Loucy (cell line): ENCODE measurements at regions not wholly inside any gene's neighbourhood (a gene's known extent, or its start where the extent isn't known, plus 50 kb on each side); places are given as distances from the start of the nearest gene placed in this dataset.

Source experiments
- H2AFZ ChIP-seq: fragments of 200-600 bp; sonication (generic); 2 replicates; pipeline ENCODE4 v1.6.0; 2016; ENCODE audit warnings: antibody characterized with exemption, mild to moderate bottlenecking, low read length, moderate library complexity
- H3F3A ChIP-seq: fragments of 200-600 bp; 2 replicates; pipeline ENCODE4 v1.6.0; 2016; ENCODE audit warnings: antibody characterized with exemption, low read depth, mild to moderate bottlenecking
- H3K27me3 ChIP-seq: fragments of 200-600 bp; sonication (generic); 2 replicates; pipeline ENCODE4 v1.6.1; 2014; ENCODE audit warnings: low read length, mild to moderate bottlenecking; ENCODE audit not compliant: insufficient read depth, poor library complexity, severe bottlenecking
- H3K36me3 ChIP-seq: fragments of 200-600 bp; sonication (generic); 2 replicates; pipeline ENCODE4 v1.6.1; 2016; ENCODE audit warnings: low read length; ENCODE audit not compliant: insufficient read depth
- H3K4me1 ChIP-seq: fragments of 200-600 bp; sonication (generic); 2 replicates; pipeline ENCODE4 v1.5.1; 2014; ENCODE audit warnings: low read length, mild to moderate bottlenecking; ENCODE audit not compliant: insufficient read depth, poor library complexity, severe bottlenecking
- H3K4me2 ChIP-seq: fragments of 200-600 bp; sonication (generic); 2 replicates; pipeline ENCODE4 v1.6.0; 2014; ENCODE audit warnings: antibody characterized with exemption, low read length, low read depth, mild to moderate bottlenecking; ENCODE audit not compliant: poor library complexity, severe bottlenecking
- H3K4me3 ChIP-seq: fragments of 200-600 bp; sonication (generic); 2 replicates; pipeline ENCODE4 v1.5.1; 2014; ENCODE audit warnings: low read length, mild to moderate bottlenecking, mixed read lengths; ENCODE audit not compliant: poor library complexity, severe bottlenecking
- H3K79me2 ChIP-seq: fragments of 200-600 bp; sonication (generic); 2 replicates; pipeline ENCODE4 v1.6.1; 2014; ENCODE audit warnings: low read length; ENCODE audit not compliant: insufficient read depth
- H3K9ac ChIP-seq: fragments of 200-600 bp; sonication (generic); 2 replicates; pipeline ENCODE4 v1.6.0; 2014; ENCODE audit warnings: mild to moderate bottlenecking, low read depth, low read length, moderate library complexity; ENCODE audit not compliant: poor library complexity, severe bottlenecking
- H3K9me2 ChIP-seq: fragments of 200-600 bp; sonication (generic); replicated peaks from 2 replicates; pipeline ENCODE4 v1.6.1; 2016; ENCODE audit warnings: low read depth, low read length, mixed read lengths
- H3K9me3 ChIP-seq: fragments of 200-600 bp; sonication (generic); 2 replicates; pipeline ENCODE4 v1.6.1; 2014; ENCODE audit warnings: mild to moderate bottlenecking, antibody characterized with exemption, low read length, low read depth; ENCODE audit not compliant: insufficient read depth
- H4K20me1 ChIP-seq: fragments of 200-600 bp; sonication (generic); 2 replicates; pipeline ENCODE4 v1.6.0; 2014; ENCODE audit warnings: antibody characterized with exemption, low read length, mild to moderate bottlenecking; ENCODE audit not compliant: insufficient read depth, poor library complexity, severe bottlenecking
- CTCF ChIP-seq: fragments of 200-600 bp; sonication (generic); conservative IDR thresholded peaks from 2 replicates; pipeline ENCODE4 v1.5.1; 2014; ENCODE audit warnings: mild to moderate bottlenecking, antibody characterized with exemption, low read length
- EZH2phosphoT487 ChIP-seq: fragments of 200-600 bp; IDR thresholded peaks from 2 replicates; pipeline ENCODE4 v1.6.1; 2018; ENCODE audit warnings: antibody characterized with exemption, mild to moderate bottlenecking, moderate library complexity, borderline replicate concordance

GRCh38 chr3:35404571-35404970 lies 234.8 kb upstream of the ARPP21 start:
- no peaks in the 10 kb centered on the region for H3F3A ChIP-seq
- H2AFZ ChIP-seq = no peak overlapping the region
- no peaks in the 10 kb centered on the region for H4K20me1 ChIP-seq
- H3K4me2 ChIP-seq = no peak overlapping the region
- H3K9ac ChIP-seq = no peak overlapping the region
- H3K79me2 ChIP-seq = no peaks in the 10 kb centered on the region
- no peaks in the 10 kb centered on the region for H3K9me2 ChIP-seq
- no peaks in the 10 kb centered on the region for H3K9me3 ChIP-seq
- H3K27me3 ChIP-seq = no peaks in the 10 kb centered on the region
- TF ChIP-seq EZH2phosphoT487 = no peak
- TF ChIP-seq CTCF = no peak
- H3K36me3 ChIP-seq = no peaks in the 10 kb centered on the region
- H3K4me3 ChIP-seq = no peak overlapping the region
- H3K4me1 ChIP-seq = peaks cover 15% of the 10 kb centered on the region

GRCh38 chr3:35408882-35409281 lies 230.4 kb upstream of the ARPP21 start:
- no peaks in the 10 kb centered on the region for H4K20me1 ChIP-seq
- no peaks in the 10 kb centered on the region for H3K79me2 ChIP-seq
- H3K9ac ChIP-seq = no peak overlapping the region
- no peaks in the 10 kb centered on the region for H3K9me3 ChIP-seq
- H2AFZ ChIP-seq = peak overlapping the region; percentile 24; the same call in 1 of the 2 replicates
- H3K4me1 ChIP-seq = peaks cover 15% of the 10 kb centered on the region
- H3K4me3 ChIP-seq = no peak overlapping the region
- H3F3A ChIP-seq = no peaks in the 10 kb centered on the region
- no peaks in the 10 kb centered on the region for H3K27me3 ChIP-seq
- H3K4me2 ChIP-seq = peak overlapping the region; percentile 3
- TF ChIP-seq EZH2phosphoT487 (no peak), CTCF (no peak)
- H3K9me2 ChIP-seq = no peaks in the 10 kb centered on the region
- no peaks in the 10 kb centered on the region for H3K36me3 ChIP-seq

GRCh38 chr3:35409991-35410390 lies 229.3 kb upstream of the ARPP21 start:
- H3K9ac ChIP-seq = no peak overlapping the region
- H3K27me3 ChIP-seq = no peaks in the 10 kb centered on the region
- no peak for TF ChIP-seq CTCF
- no peak for TF ChIP-seq EZH2phosphoT487
- H3K4me1 ChIP-seq = peaks cover 12% of the 10 kb centered on the region
- no peaks in the 10 kb centered on the region for H3K79me2 ChIP-seq
- H4K20me1 ChIP-seq = no peaks in the 10 kb centered on the region
- H3K4me2 ChIP-seq = no peak overlapping the region
- H3K36me3 ChIP-seq = no peaks in the 10 kb centered on the region
- H3F3A ChIP-seq = no peaks in the 10 kb centered on the region
- no peak overlapping the region for H2AFZ ChIP-seq
- no peaks in the 10 kb centered on the region for H3K9me2 ChIP-seq
- H3K4me3 ChIP-seq = no peak overlapping the region
- no peaks in the 10 kb centered on the region for H3K9me3 ChIP-seq
